KMS-11 (cell line): ENCODE measurements at regions not wholly inside any gene's neighbourhood (a gene's known extent, or its start where the extent isn't known, plus 50 kb on each side); places are given as distances from the start of the nearest gene placed in this dataset.

Experiments
- H2AFZ ChIP-seq: fragments of 200-600 bp; sonication (generic); 2 replicates; pipeline ENCODE4 v1.6.1; 2016; ENCODE audit warnings: antibody characterized with exemption, mixed run types, low read depth
- H3K27ac ChIP-seq: fragments of 200-600 bp; sonication (generic); 2 replicates; pipeline ENCODE4 v1.6.1; 2016; ENCODE audit warnings: mild to moderate bottlenecking, mixed run types
- H3K27me3 ChIP-seq: fragments of 200-600 bp; sonication (generic); 2 replicates; pipeline ENCODE4 v1.6.1; 2017; ENCODE audit warnings: mild to moderate bottlenecking, low read depth, mixed run types, moderate library complexity; ENCODE audit not compliant: insufficient read depth
- H3K36me3 ChIP-seq: fragments of 200-600 bp; sonication (generic); 2 replicates; pipeline ENCODE4 v1.6.1; 2017; ENCODE audit warnings: mild to moderate bottlenecking, mixed run types; ENCODE audit not compliant: insufficient read depth
- H3K4me1 ChIP-seq: fragments of 200-600 bp; sonication (generic); 2 replicates; pipeline ENCODE4 v1.6.1; 2016; ENCODE audit warnings: mild to moderate bottlenecking, low read depth, mixed run types; ENCODE audit not compliant: poor library complexity, severe bottlenecking
- H3K4me2 ChIP-seq: fragments of 200-600 bp; sonication (generic); 2 replicates; pipeline ENCODE4 v1.7.0; 2016; ENCODE audit warnings: mild to moderate bottlenecking, mixed run types
- H3K4me3 ChIP-seq: fragments of 200-600 bp; sonication (generic); IDR thresholded peaks from 2 replicates; pipeline ENCODE4 v1.6.1; 2017; ENCODE audit warnings: low read depth, low read length, mixed read lengths; ENCODE audit not compliant: insufficient read depth
- H3K79me2 ChIP-seq: fragments of 200-600 bp; sonication (generic); 2 replicates; pipeline ENCODE4 v1.6.1; 2016; ENCODE audit warnings: low read depth, mixed run types; ENCODE audit not compliant: insufficient read depth
- H3K9ac ChIP-seq: fragments of 200-600 bp; sonication (generic); 2 replicates; pipeline ENCODE4 v1.6.1; 2016; ENCODE audit warnings: mild to moderate bottlenecking, mixed run types
- H4K20me1 ChIP-seq: fragments of 200-600 bp; sonication (generic); 2 replicates; pipeline ENCODE4 v1.6.1; 2016; ENCODE audit warnings: mild to moderate bottlenecking, mixed run types; ENCODE audit not compliant: insufficient read depth
- TF ChIP-seq, protein P1 (sequence below): fragments of 200-600 bp; sonication (generic); conservative IDR thresholded peaks from 2 replicates; pipeline ENCODE4 v1.6.1; 2017; ENCODE audit warnings: low read depth, mild to moderate bottlenecking, antibody characterized with exemption, low read length, moderate library complexity, mixed read lengths

GRCh38 chr1:188372821-188373220 lies 1544.1 kb downstream of the PLA2G4A start:
- Histone ChIP-seq H3K4me2 (no peak overlapping the region), H2AFZ (no peak overlapping the region), H3K36me3 (no peaks in the 10 kb centered on the region), H3K4me3 (no peak overlapping the region), H3K27me3 (no peaks in the 10 kb centered on the region), H4K20me1 (no peaks in the 10 kb centered on the region), H3K9ac (no peak overlapping the region), H3K79me2 (no peaks in the 10 kb centered on the region), H3K4me1 (no peaks in the 10 kb centered on the region), H3K27ac (no peak overlapping the region)
- TF ChIP-seq, protein P1, sequence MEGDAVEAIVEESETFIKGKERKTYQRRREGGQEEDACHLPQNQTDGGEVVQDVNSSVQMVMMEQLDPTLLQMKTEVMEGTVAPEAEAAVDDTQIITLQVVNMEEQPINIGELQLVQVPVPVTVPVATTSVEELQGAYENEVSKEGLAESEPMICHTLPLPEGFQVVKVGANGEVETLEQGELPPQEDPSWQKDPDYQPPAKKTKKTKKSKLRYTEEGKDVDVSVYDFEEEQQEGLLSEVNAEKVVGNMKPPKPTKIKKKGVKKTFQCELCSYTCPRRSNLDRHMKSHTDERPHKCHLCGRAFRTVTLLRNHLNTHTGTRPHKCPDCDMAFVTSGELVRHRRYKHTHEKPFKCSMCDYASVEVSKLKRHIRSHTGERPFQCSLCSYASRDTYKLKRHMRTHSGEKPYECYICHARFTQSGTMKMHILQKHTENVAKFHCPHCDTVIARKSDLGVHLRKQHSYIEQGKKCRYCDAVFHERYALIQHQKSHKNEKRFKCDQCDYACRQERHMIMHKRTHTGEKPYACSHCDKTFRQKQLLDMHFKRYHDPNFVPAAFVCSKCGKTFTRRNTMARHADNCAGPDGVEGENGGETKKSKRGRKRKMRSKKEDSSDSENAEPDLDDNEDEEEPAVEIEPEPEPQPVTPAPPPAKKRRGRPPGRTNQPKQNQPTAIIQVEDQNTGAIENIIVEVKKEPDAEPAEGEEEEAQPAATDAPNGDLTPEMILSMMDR: no peak

GRCh38 chr1:188382851-188383250 lies 1554.1 kb downstream of the PLA2G4A start:
- TF ChIP-seq, protein P1: no peak
- Histone ChIP-seq H3K27ac (no peak overlapping the region), H4K20me1 (no peaks in the 10 kb centered on the region), H3K27me3 (no peaks in the 10 kb centered on the region), H3K4me3 (no peak overlapping the region), H3K36me3 (no peaks in the 10 kb centered on the region), H3K79me2 (no peaks in the 10 kb centered on the region), H3K4me2 (no peak overlapping the region), H3K9ac (no peak overlapping the region), H2AFZ (no peak overlapping the region), H3K4me1 (no peaks in the 10 kb centered on the region)

- Histone ChIP-seq H3K4me1 (no peaks in the 10 kb centered on the region), H3K79me2 (no peaks in the 10 kb centered on the region), H2AFZ (no peak overlapping the region), H3K9ac (no peak overlapping the region), H3K27ac (no peak overlapping the region), H3K4me3 (no peak overlapping the region), H4K20me1 (no peaks in the 10 kb centered on the region), H3K4me2 (no peak overlapping the region), H3K36me3 (no peaks in the 10 kb centered on the region), H3K27me3 (no peaks in the 10 kb centered on the region)
- TF ChIP-seq, protein P1: no peak
Observed at GRCh38 chr1:188386161-188386560, 1557.4 kb downstream of the PLA2G4A start.

DNA sequence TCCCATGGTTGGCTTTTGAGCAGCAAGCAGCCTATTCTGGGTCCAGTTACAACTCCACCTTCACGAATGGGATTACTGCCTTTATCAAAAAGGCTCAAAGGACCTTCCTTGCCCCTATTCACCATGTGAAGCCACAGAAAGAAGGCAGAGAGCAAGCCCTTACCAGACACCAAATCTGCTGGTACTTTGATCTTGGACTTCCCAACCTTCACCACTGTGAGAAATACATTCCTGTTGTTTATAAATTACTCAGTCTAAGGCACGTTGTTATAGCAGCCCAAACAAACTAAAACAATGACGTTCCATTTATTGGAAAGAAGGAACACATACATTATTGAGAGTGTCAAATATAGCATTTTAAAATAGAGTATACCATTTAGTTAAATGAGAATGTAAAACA lies 1557.9 kb downstream of the PLA2G4A start:
- no peaks in the 10 kb centered on the region for H3K27me3 ChIP-seq
- H3K36me3 ChIP-seq: no peaks in the 10 kb centered on the region
- H3K4me3 ChIP-seq: no peak overlapping the region
- no peaks in the 10 kb centered on the region for H3K79me2 ChIP-seq
- no peaks in the 10 kb centered on the region for H3K4me1 ChIP-seq
- H2AFZ ChIP-seq: no peak overlapping the region
- H4K20me1 ChIP-seq: no peaks in the 10 kb centered on the region
- TF ChIP-seq, protein P1: no peak
- H3K4me2 ChIP-seq: no peak overlapping the region
- H3K9ac ChIP-seq: no peak overlapping the region
- no peak overlapping the region for H3K27ac ChIP-seq
